HG03460 (cell line): ENCODE measurements at regions not wholly inside any gene's neighbourhood (a gene's known extent, or its start where the extent isn't known, plus 50 kb on each side); places are given as distances from the start of the nearest gene placed in this dataset.
"Not testable (repeated sequence)": the region's sequence is repeated elsewhere in the genome, so short reads cannot be mapped to it uniquely, and the experiment has no call there.

Source experiments
- ATAC-seq: cut with Tn5 transposase; IDR thresholded peaks from one replicate; pipeline ENCODE4 v1.9.1; 2021; ENCODE audit not compliant: unreplicated experiment

GRCh38 chr13:107827840-107828549 lies 387.3 kb downstream of the LIG4 start:
- no peak for ATAC-seq

GRCh38 chr13:107824635-107825034 lies 390.7 kb downstream of the LIG4 start:
- ATAC-seq, result no peak

- ATAC-seq, result no peak
Measured at GRCh38 chr13:107822006-107822405, 393.3 kb downstream of the LIG4 start.

- ATAC-seq, result no peak
Measured at GRCh38 chr13:107821492-107821891, 393.8 kb downstream of the LIG4 start.

- ATAC-seq, result no peak
Measured at GRCh38 chr13:107819071-107819470, 396.3 kb downstream of the LIG4 start.

- ATAC-seq, result no peak
Measured at GRCh38 chr13:107817647-107818287, 397.6 kb downstream of the LIG4 start.

- no peak for ATAC-seq
Measured at GRCh38 chr13:107812014-107812412, 403.3 kb downstream of the LIG4 start.

GRCh38 chr13:107811233-107812013 lies 403.9 kb downstream of the LIG4 start:
- ATAC-seq, result no peak

GRCh38 chr13:107809125-107809524 lies 406.2 kb downstream of the LIG4 start:
- no peak for ATAC-seq

GRCh38 chr13:107808389-107808788 lies 406.9 kb downstream of the LIG4 start:
- no peak for ATAC-seq

- ATAC-seq, result no peak
Measured at GRCh38 chr13:107807306-107808073, 407.8 kb downstream of the LIG4 start.

GRCh38 chr13:107806726-107807125 lies 408.6 kb downstream of the LIG4 start:
- ATAC-seq, result no peak

GRCh38 chr13:107803822-107804495 lies 411.4 kb downstream of the LIG4 start:
- ATAC-seq, result no peak

GRCh38 chr13:107801621-107802020 lies 413.7 kb downstream of the LIG4 start:
- no peak for ATAC-seq

GRCh38 chr13:107799001-107799400 lies 416.3 kb downstream of the LIG4 start:
- no peak for ATAC-seq

- no peak for ATAC-seq
Measured at GRCh38 chr13:107790397-107790796, 424.9 kb downstream of the LIG4 start.

GRCh38 chr13:107788464-107789165 lies 426.7 kb downstream of the LIG4 start:
- ATAC-seq, result no peak

GRCh38 chr13:107782646-107783045 lies 432.7 kb downstream of the LIG4 start:
- not testable (repeated sequence) for ATAC-seq

- ATAC-seq, result no peak
Measured at GRCh38 chr13:107778094-107778493, 437.2 kb downstream of the LIG4 start.

- no peak for ATAC-seq
Measured at GRCh38 chr13:107770541-107770940, 444.8 kb downstream of the LIG4 start.
